Hepatocyte (in vitro differentiated cells): ENCODE measurements at regions not wholly inside any gene's neighbourhood (a gene's known extent, or its start where the extent isn't known, plus 50 kb on each side); places are given as distances from the start of the nearest gene placed in this dataset.

Experiments
- DNase-seq: peaks from one replicate; pipeline ENCODE4 v3.0.0-alpha.2; 2016; ENCODE audit warnings: low spot score
- H2AFZ ChIP-seq: fragments of 200-600 bp; sonication (generic); 2 replicates; pipeline ENCODE4 v1.6.0; 2016; ENCODE audit warnings: antibody characterized with exemption, mild to moderate bottlenecking
- H3K27ac ChIP-seq: fragments of 200-600 bp; sonication (generic); 2 replicates; pipeline ENCODE4 v1.5.1; 2016; ENCODE audit warnings: mild to moderate bottlenecking
- H3K27me3 ChIP-seq: fragments of 200-600 bp; sonication (generic); 2 replicates; pipeline ENCODE4 v1.6.1; 2016
- H3K36me3 ChIP-seq: fragments of 200-600 bp; sonication (generic); replicated peaks from 2 replicates; pipeline ENCODE4 v1.5.1; 2016; ENCODE audit warnings: low read depth; ENCODE audit not compliant: insufficient read depth
- H3K4me1 ChIP-seq: fragments of 200-600 bp; sonication (generic); 2 replicates; pipeline ENCODE4 v1.5.1; 2016; ENCODE audit warnings: mild to moderate bottlenecking, moderate library complexity; ENCODE audit not compliant: insufficient read depth
- H3K4me2 ChIP-seq: fragments of 200-600 bp; sonication (generic); 2 replicates; pipeline ENCODE4 v1.6.0; 2016
- H3K4me3 ChIP-seq: fragments of 200-600 bp; sonication (generic); 2 replicates; pipeline ENCODE4 v1.5.1; 2016; ENCODE audit warnings: mild to moderate bottlenecking
- H3K79me2 ChIP-seq: fragments of 200-600 bp; sonication (generic); 2 replicates; pipeline ENCODE4 v1.6.0; 2017; ENCODE audit warnings: mild to moderate bottlenecking
- H3K9me2 ChIP-seq: fragments of 200-600 bp; sonication (generic); replicated peaks from 2 replicates; pipeline ENCODE4 v1.6.0; 2017; ENCODE audit warnings: mild to moderate bottlenecking; ENCODE audit not compliant: insufficient read depth
- H3K9me3 ChIP-seq: fragments of 200-600 bp; sonication (generic); 2 replicates; pipeline ENCODE4 v1.5.1; 2016; ENCODE audit warnings: low read depth, mild to moderate bottlenecking
- H4K20me1 ChIP-seq: fragments of 200-600 bp; sonication (generic); 2 replicates; pipeline ENCODE4 v1.6.0; 2016; ENCODE audit warnings: mild to moderate bottlenecking; ENCODE audit not compliant: insufficient read depth, poor library complexity, severe bottlenecking
- EZH2 ChIP-seq: fragments of 200-600 bp; sonication (generic); IDR thresholded peaks from 2 replicates; pipeline ENCODE4 v1.6.1; 2016; ENCODE audit warnings: antibody characterized with exemption, mild to moderate bottlenecking, borderline replicate concordance
- EZH2phosphoT487 ChIP-seq: fragments of 200-600 bp; sonication (generic); IDR thresholded peaks from one replicate; pipeline ENCODE4 v1.6.1; 2018; ENCODE audit warnings: antibody characterized with exemption, mild to moderate bottlenecking, low read depth, moderate library complexity; ENCODE audit not compliant: unreplicated experiment, severe bottlenecking
- WGBS: methylation state at CpG from one replicate; pipeline ENCODE4 v1.1.6; 2016; ENCODE audit warnings: low lambda C conversion rate; ENCODE audit errors: missing lambda C conversion rate; 5-methylcytosine and 5-hydroxymethylcytosine counted together
- TF ChIP-seq, protein P1 (sequence below): fragments of 200-600 bp; sonication (generic); IDR thresholded peaks from 2 replicates; pipeline ENCODE4 v1.5.1; 2016; ENCODE audit warnings: antibody characterized with exemption, mild to moderate bottlenecking; ENCODE audit not compliant: poor library complexity

DNA sequence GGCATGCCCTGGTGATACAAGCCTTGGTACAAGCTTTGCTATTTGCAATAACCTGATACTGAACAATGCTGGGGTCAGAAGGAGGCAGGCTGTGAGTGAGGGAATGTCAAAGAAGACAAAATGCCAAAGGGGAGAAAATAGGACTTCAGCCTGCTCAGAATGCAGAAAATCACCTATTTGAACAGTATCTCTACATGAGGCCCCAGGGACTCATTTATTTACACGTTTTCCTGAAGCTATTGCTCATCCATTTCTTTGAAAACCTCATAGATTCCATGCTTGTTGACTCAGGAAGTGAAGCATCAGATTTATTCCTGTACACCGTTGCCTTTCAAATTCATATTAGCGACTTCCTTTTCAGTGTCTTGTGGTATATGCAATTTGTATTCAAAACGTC lies 69.4 kb upstream of the CBLN2 start:
- no peak for TF ChIP-seq EZH2
- TF ChIP-seq, protein P1, sequence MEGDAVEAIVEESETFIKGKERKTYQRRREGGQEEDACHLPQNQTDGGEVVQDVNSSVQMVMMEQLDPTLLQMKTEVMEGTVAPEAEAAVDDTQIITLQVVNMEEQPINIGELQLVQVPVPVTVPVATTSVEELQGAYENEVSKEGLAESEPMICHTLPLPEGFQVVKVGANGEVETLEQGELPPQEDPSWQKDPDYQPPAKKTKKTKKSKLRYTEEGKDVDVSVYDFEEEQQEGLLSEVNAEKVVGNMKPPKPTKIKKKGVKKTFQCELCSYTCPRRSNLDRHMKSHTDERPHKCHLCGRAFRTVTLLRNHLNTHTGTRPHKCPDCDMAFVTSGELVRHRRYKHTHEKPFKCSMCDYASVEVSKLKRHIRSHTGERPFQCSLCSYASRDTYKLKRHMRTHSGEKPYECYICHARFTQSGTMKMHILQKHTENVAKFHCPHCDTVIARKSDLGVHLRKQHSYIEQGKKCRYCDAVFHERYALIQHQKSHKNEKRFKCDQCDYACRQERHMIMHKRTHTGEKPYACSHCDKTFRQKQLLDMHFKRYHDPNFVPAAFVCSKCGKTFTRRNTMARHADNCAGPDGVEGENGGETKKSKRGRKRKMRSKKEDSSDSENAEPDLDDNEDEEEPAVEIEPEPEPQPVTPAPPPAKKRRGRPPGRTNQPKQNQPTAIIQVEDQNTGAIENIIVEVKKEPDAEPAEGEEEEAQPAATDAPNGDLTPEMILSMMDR = no peak
- no peak for TF ChIP-seq EZH2phosphoT487
- Histone ChIP-seq H3K27me3 (no peaks in the 10 kb centered on the region), H3K4me2 (no peak overlapping the region), H3K79me2 (no peaks in the 10 kb centered on the region), H3K27ac (no peak overlapping the region), H3K9me3 (no peaks in the 10 kb centered on the region), H3K4me3 (no peak overlapping the region), H2AFZ (no peak overlapping the region), H3K36me3 (no peaks in the 10 kb centered on the region), H4K20me1 (no peaks in the 10 kb centered on the region), H3K9me2 (no peaks in the 10 kb centered on the region), H3K4me1 (no peaks in the 10 kb centered on the region)
- no peak for DNase-seq
- WGBS = 48% methylated on average over 4 of the region's 4 CpGs

- no peak for DNase-seq
- 86% methylated on average over 2 of the region's 2 CpGs for WGBS
- no peak overlapping the region for H2AFZ ChIP-seq
- no peak overlapping the region for H3K4me3 ChIP-seq
- H3K4me2 ChIP-seq = no peak overlapping the region
- no peaks in the 10 kb centered on the region for H3K36me3 ChIP-seq
- H3K4me1 ChIP-seq = no peaks in the 10 kb centered on the region
- no peaks in the 10 kb centered on the region for H3K9me3 ChIP-seq
- no peaks in the 10 kb centered on the region for H4K20me1 ChIP-seq
- H3K27ac ChIP-seq = no peak overlapping the region
- H3K79me2 ChIP-seq = no peaks in the 10 kb centered on the region
- no peaks in the 10 kb centered on the region for H3K9me2 ChIP-seq
- no peaks in the 10 kb centered on the region for H3K27me3 ChIP-seq
- TF ChIP-seq EZH2 (no peak), EZH2phosphoT487 (no peak)
- TF ChIP-seq, protein P1 = no peak
These were observed 68.9 kb upstream of the CBLN2 start for GRCh38 chr18:72612894-72613533.

DNA sequence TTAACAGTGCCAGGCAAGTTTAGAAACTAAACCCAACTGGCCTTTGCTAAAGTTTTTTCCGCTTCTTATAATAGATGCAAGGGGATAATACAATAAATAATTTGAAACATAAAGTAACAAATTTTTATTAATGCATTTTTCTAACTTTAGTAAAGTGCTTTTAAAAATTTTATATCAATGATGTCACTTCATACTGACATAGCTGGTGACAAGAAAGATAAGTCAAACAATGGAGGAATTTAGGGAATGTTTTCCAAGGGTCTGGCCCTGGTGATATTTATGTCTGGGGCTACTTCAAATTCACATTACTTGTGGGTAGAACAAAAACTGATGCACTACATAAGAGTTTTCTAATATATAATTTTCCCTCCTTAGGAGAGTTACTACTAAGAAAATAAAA lies 61.2 kb upstream of the CBLN2 start:
- WGBS = 97% methylated on average over 1 of the region's 1 CpG
- H3K27me3 ChIP-seq = no peaks in the 10 kb centered on the region
- no peak for DNase-seq
- no peak overlapping the region for H2AFZ ChIP-seq
- no peaks in the 10 kb centered on the region for H3K4me1 ChIP-seq
- H3K27ac ChIP-seq = no peak overlapping the region
- TF ChIP-seq EZH2 = no peak
- TF ChIP-seq, protein P1 = no peak
- TF ChIP-seq EZH2phosphoT487 = no peak
- H3K79me2 ChIP-seq = no peaks in the 10 kb centered on the region
- H3K9me2 ChIP-seq = no peaks in the 10 kb centered on the region
- no peak overlapping the region for H3K4me2 ChIP-seq
- no peak overlapping the region for H3K4me3 ChIP-seq
- H3K36me3 ChIP-seq = no peaks in the 10 kb centered on the region
- no peaks in the 10 kb centered on the region for H3K9me3 ChIP-seq
- H4K20me1 ChIP-seq = no peaks in the 10 kb centered on the region
